ENCODE measurements at regions not wholly inside any gene's neighbourhood (a gene's known extent, or its start where the extent isn't known, plus 50 kb on each side); places are given as distances from the start of the nearest gene placed in this dataset.
"Not testable (repeated sequence)": the region's sequence is repeated elsewhere in the genome, so short reads cannot be mapped to it uniquely, and the experiment has no call there.

DNA sequence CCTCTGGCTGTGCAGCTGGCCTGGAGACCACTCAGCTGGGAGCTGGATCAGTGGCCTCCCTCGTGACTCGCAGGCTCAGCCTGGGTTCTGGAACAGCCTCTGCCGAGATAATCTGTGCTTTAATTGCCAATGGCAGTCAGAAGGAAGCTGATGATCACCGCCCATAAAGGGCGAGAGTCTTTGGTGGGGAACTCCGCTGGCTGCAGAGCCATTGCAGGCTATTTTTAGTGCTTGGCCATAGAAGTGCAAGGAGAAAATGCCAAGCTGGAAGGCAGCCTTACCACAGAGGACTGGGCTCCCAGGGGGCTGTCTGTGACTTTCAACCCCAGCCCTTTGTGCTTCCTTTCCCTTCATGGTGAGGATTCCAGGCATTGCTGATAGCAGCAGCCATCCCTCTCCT lies 62.2 kb upstream of the TENM4 start:
- no peak for DNase-seq

DNA sequence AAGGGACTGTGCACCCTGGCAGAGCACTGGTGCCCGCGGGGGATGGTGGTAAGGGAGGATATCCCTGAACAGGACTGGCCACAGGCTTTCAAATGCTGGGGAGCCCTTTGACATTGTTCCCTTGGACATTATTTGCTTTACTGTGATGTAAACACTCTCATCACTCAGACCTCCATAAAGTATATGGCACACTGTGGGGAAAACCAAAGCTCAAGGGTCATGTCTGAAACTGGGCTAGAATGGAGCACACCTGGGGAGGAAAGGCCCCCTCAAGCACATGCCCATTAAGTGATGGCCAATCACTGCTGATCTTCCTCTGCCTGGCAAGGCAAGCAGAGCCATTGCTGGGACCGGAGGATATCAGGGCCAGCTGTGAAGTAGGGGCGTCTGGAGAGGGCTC lies 60.9 kb upstream of the TENM4 start:
- DNase-seq: no peak

DNA sequence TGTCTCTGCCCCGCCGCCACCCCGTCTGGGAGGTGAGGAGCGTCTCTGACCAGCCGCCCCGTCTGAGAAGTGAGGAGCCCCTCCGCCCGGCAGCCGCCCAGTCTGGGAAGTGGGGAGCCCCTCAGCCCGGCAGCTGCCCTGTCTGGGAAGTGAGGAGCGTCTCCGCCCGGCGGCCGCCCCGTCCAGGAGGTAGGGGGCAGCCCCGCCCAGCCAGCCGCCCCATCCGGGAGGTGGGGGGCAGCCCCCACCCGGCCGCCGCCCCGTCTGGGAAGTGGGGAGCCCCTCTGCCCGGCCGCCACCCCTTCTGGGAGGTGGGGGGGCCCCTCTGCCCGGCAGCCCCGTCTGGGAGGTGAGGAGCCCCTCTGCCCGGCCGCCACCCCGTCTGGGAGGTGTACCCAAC lies 59.1 kb upstream of the TENM4 start:
- DNase-seq: not testable (repeated sequence)

DNA sequence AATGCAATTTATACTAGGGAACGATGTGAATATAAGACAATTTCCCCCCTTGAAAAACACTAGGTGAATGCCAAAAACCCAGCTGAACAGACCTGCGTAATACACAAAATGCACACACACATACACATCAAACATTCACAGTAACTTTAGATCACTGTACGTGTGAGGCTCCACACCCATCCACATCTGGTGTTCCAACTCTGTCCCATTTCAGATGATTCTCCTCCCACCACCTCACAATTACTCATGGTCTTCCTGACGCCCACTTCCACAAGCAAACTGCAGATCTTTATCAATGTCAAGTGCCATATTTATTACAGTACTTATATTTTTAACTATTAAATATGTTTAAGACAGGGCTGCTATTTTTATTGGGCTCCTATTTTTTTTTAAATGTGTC lies 57.8 kb upstream of the TENM4 start:
- DNase-seq: no peak

GRCh38 chr11:79493555-79494171 lies 52.8 kb upstream of the TENM4 start:
- DNase-seq: peak; percentile 41

DNA sequence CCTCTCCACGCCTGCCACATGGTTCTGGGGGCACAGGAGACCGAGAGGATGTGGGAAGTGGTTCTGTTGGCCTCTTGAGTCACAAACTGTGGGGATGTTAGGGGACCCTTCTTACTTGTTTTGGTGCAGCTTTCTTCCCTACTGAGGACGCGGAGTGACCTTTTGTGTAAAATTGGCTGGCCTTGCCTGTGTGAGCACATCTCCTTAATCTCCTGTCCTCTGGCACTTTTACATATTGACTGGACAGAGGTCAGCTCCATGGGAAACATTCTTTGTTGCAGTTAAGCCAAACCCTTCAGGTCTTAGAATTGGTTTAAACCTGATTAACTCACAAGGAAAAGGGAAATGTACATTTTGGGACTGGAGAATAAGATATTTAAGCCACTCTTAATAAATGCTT lies 51.2 kb upstream of the TENM4 start:
- DNase-seq: no peak
